HPDE6-E6E7 (cell line): ENCODE measurements at regions not wholly inside any gene's neighbourhood (a gene's known extent, or its start where the extent isn't known, plus 50 kb on each side); places are given as distances from the start of the nearest gene placed in this dataset.

Source experiments
- DNase-seq: peaks from one replicate; pipeline ENCODE4 v3.0.0; 2011; ENCODE audit warnings: missing footprints; ENCODE audit errors: extremely low spot score

DNA sequence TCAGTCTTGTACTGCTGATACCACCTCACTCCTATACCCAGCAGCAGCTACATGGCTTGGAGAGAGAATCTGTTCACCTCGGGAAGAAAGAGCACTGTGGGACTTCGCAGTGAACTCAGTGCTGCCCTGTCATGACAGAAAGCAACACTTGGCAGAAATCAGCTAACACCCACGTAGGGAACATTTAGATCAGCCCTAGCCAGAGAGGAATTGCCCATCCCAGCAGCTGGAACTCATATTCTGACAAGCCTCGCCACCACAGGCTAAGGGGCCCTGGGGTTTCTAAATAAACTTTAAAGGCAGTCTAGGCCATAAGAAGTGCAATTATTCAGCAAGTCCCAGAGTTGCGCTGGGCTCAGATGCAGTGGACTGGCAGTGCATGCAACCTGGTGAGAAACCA, 1266.8 kb downstream of the GRIK2 start:
- no peak for DNase-seq

DNA sequence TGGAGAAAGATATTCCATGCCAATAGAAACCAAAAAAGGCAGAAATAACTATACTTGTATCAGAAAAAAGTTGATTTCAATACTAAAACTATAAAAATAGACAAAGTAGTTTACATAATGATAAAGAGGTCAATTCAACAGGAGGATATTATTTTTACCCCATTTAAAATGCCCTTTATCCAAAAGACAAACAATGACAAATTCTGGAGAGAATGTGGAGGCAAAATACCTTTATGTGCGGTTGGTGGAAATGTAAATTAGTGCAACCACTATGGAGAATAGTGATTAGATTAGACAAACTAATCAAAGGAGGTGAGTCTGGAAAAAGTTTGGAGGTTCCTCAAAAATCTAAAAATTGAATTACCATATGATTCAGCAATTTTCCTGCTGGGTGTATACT, 1262.3 kb downstream of the GRIK2 start:
- DNase-seq = no peak

DNA sequence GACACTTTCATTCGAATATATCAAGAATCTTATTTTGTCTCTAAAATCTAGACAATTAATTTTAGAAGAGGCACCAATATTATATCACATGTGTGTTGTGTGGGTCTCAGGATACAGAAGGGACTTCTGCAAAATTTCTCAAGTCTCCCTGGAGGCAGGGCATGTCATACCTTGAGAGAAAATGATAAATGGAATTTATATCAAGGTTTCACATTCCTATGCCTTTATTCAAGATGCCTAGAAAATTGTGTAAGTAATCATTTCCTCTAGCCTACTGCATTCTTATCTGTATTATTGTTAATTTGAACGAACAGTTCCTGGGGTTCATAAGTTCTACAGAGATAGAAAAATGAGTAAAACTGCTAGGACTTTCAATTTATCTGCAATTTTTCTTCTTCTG, 1247.9 kb downstream of the GRIK2 start:
- no peak for DNase-seq

DNA sequence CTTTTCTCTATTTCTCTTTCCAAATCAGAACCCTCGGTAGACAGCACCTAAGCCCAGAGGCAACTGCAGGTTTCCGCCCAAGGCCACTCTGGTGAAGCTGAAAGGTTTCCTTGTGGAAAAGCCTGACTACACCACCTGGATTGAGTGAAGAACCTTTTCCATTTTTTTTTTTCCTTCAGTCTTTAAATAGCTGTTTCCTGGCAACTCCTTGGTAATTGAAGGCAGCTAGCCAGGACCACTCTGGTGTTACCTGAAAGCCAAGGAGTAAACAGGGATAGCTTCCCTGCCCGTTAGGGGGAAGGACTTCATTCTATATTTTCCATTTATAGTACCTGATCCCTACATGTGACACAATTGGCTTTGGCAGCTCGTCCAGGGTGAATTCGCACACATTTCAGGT, 1238.4 kb downstream of the GRIK2 start:
- DNase-seq = no peak

DNA sequence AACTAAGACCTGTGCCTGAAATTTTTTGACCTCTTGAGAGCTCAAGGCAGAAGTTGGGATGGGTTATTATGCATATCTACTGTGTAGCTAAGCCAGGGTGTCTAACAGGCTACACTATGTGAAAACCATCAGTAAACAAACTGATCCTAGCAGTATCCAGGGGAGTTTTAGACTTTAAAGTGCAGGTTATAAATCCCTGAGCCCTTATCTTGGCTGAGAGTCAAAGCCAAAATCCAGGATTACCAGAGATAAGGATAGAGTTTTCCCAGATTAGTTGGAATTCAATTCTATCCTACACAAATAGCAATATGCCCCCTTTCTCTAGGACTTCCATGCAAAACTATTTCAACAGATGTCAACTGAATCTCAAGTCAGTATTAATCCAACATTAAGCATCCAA, 1229.7 kb downstream of the GRIK2 start:
- DNase-seq = no peak

DNA sequence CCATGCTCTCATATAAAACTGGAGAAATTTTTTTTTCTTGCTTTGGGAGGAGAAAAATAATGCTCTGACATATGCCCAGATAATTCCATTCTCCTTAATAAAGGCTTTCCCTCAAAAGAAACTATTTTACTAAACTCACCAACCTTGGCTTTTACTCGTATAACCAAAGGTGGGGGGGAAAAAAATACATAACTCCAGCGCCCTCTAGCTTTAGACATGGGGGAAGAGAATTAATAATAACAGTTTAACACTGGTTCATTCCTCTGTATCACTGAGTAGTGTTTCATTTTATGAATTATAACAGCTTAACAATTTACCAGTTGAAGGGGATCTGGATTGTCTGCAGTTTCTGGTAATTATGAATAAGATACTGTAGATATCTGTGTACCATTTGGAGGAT, 1226.1 kb downstream of the GRIK2 start:
- peak; percentile 22 for DNase-seq

DNA sequence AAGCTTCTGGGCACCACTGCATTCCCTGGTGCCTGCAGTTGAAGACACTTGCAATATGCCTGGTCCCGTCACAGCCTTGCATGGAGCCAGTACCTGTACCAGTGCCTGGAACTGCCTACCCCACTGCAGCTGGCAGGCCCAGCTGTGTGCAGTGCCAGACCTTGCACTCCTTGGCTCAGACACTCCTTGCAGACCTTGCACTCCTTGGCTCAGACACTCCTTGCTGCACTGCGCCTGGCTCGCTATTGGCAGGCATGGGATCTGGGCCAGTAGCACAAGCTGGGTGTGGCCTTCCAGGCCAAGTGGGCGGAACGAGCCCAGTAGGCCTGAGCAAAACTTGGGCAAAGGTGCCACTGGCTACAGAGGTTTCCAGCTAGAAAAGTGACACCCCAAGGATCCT, 1189.1 kb downstream of the GRIK2 start:
- DNase-seq = no peak

DNA sequence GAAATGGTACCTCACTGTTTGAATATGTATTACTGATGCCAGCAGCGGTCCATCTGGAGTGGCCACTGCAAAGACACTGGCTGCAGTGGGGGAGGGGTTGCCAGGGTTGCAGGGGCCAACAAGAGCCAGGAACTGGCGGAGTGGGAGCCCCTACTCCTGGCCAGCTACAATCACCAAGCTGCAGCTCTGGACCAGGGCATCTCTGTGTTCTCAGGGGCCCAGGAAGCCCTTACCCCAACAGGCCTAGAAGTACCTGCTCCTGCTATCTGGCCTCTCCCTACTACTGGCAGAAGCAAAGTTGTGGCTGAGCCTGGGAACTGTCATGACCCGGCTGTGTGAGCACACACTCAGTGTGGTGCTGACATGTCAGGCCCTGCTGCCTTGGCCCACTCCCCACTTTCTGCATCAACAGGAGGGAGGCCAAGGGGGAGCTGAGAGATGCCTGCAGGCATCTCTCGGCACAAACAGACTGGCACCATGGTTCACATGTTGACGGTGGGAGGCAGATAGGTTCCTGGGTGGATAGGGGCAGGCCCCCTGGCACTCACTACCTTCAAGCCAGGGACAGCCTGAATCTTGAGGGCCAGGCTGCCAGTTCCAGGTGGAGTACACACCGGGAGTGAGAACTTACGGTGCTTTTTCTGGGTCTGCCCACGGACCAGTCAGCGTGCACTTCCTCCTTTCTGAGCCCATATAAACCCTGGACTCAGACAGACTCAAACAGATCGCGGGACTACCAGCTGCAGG, 1188.0 kb downstream of the GRIK2 start:
- DNase-seq = no peak

DNA sequence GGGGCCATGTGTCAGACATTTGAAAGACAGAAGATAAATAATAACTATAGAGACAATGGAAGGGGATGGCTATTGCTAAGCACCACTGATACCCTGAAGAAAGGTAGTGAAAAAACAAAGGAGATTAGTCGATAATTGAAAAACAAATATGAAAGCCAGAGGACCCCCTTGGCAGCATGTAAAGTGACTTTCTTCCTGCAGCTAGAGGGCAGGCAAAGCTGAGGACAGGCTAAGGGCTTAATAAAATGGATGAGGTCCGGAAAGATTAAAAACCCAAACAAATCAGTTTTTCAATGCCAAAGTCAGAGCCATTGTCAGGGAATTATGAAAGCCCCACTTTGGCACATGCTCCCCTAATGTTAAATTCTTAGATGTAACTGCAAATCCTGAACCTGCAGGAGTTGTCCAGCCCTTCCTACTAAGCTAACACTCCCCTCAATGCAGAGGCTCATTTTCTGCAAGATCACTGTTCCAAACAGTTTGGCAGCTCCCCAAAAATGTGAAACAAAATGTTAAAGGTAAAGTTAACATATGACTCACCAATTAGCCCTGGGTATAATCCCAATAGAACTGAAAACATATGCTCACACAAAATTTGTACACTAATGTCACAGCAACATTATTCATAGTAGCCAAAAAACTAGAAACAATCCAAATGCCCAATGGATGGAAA, 1177.9 kb downstream of the GRIK2 start:
- DNase-seq = no peak

DNA sequence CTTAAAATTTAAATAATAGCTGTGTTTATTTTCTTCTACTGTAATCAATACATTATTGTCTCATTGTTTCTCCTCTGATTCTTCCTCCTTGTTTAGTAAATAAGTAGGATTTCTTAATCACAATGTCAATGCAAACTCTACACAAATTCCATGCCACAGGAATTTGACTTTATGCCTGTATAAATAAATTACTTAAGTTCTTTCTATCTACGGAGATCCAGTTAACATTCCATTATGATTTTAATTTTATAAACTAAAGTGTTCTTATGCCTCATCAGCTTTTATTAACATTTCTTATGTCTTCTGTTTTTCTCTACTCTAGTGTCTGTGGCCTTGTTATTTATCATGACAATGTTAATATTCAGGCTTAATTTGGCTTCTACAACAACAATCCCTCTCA, 1169.2 kb downstream of the GRIK2 start:
- no peak for DNase-seq

DNA sequence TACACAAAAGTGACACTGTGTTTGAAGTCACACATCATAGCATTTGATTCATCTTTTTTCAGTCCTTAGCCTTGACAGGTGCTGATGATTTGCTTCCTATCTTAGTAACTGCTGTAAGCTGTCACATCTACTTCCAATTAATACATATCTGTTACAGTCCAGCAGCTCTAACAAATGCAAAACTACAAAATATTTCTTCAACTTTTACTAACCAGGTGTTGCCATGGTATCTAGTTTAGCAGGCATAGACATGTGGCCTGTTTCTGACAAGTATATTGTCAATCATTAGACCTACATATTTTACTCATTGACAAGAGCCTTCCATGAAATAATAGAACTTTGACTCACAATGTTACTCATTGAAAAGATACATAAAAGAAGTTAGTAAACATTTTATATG, 1159.7 kb downstream of the GRIK2 start:
- DNase-seq = no peak

DNA sequence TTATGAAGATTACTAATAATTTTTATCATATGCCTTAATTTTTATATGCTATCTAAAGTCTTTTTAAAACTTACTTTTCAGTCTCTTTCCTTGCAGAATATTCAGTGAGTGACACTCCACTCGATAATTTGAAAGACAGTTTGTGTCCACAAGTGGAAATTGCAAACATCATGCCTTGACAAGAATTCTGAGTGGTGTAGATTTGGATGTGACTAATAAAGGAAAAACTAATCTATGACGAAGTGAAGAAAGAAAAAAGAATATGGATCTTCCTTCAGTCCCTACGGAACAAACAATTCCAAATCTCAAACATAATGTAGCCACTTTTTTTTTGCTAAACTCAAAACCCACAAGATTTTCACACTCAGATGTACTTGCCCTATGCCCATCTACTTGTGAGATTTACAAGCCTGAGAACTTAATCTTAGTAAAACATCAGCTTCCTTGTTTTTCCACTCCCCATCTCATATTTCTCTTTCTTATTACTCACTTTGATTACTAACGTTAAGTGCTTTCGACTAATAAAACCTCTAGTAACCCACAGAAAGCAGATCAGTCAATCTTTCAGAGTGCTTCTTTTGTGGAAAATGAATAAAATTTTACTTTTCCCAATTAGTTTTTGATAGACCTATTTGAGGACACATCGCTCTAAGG, 1155.8 kb downstream of the GRIK2 start:
- peak; percentile 11 for DNase-seq

DNA sequence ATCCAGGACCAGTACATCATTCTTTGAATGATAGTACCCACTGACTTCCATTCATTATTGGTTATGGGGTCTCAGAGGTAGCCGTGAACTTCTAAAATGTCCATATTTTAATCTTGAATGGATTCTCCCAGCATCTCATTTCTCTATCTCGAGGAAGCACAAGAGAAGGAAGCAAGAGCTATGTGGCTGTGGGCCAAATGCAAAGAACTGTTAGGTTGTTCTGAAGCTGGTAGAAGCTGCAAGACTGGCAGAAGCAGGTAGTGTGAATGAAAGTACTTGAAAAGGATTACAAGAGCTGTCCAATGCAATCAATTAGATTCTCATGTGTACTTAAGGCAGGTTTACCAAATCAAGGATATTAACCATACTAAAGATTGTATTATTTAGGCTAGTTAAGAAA, 1131.8 kb downstream of the GRIK2 start:
- DNase-seq = no peak

DNA sequence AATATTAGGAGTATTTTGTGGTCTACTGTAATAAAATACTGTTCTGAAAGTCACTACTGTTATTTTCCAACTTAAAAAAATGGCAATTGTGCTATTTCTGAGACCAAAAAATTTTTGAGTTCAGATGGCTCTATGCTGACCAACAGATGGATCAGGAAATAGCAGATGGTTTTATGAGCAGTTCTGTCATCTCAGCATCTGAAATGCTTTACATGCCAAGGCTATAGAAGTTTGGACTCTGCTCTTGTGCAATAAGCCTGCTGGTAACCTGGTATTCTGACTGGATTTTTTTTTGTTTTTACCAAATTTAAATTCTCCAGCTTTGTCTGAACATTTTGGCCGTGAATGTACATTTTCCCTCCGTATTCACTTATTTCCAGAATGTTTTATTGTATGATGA, 1127.5 kb downstream of the GRIK2 start:
- DNase-seq = no peak

DNA sequence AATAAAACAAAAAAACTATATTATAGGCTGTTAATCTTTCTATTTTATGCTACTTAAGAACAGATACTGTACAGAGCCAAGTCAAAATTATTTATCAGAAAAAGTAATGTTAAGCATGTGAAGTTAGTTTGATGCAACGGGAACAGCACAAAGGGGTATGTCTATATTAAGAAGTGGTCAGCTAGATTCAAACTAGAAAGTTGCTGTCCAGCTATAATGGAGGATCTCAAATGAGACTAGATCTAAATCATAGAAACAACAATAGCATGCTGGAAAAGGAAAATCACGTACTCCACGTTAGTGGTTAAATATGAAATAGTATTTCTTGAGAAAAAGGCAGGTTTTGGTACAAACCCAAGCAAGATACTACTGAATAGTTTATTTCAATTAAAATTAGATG, 1124.0 kb downstream of the GRIK2 start:
- DNase-seq = no peak

DNA sequence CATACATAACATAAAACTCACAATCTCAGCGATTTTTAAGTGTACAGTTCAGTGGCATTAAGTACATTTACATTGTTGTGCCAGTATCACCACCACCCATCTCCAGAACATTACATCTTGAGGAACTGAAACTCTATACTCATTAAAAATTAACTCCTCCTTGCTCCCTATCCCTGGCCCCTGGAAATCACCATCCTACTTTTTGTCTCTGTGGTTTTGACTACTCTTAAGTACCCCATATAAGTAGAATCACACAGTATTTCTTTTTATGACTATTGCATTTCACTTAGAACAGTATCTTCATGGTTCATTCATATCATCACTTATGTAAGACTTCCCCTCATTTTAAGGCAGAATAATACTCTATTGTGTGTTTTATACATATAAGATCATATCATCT, 1108.1 kb downstream of the GRIK2 start:
- DNase-seq = no peak

DNA sequence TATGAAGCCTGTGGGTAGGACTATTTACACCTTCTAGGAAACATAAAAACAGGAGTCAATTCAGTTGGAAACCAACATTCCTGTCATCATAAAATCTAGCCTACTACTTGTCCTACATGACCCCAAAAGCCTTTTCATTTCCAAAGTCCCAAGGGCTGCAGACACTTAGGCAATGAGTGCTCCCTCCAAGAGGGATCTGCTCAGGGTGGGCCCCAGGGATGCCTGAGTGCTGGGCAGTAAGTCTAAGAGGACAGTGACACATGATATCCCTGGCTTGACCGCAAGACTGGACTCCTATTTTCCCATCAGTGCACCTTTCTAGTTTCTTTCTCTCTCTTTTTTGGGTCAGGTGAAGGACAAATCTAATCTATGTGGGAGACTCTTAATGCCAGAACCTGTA, 1101.3 kb downstream of the GRIK2 start:
- DNase-seq = no peak

DNA sequence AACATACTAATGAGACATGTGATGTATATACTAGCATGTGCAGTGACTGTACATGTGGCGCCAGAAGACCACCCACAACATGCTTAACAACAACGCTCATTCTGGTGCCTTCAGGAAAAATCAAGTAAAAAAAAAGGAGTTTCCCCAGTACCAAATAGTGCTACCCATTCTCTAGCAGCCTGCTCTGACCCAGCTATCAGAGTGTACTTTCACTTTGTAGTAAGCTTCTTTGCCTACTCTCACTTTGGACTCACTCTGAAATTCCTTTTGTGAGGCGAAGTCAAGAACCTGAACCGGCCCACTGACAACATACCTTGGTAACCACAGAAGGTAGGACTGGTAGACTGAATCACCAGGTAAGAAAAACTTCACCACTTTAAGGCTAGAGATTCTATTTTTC, 1100.0 kb downstream of the GRIK2 start:
- no peak for DNase-seq

DNA sequence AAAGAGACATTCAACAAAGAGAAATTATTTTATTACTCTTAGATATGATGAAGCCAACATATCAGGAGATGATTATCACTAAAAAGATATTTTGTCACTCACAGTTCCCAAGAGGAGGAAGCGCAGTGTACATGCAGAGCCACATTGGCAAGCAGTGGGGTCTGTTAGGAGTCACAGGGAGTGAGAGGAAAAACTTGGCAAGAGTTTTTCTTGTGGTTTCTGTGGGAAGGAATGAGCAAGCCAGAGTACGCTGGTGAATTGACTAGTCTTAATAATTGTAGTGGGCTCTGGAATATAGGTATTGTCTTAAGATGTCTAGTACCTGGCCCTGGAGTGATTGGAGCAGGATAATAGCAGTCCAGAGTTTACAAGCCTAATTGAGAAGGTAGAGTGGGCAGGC, 1095.2 kb downstream of the GRIK2 start:
- DNase-seq = peak; percentile 6

DNA sequence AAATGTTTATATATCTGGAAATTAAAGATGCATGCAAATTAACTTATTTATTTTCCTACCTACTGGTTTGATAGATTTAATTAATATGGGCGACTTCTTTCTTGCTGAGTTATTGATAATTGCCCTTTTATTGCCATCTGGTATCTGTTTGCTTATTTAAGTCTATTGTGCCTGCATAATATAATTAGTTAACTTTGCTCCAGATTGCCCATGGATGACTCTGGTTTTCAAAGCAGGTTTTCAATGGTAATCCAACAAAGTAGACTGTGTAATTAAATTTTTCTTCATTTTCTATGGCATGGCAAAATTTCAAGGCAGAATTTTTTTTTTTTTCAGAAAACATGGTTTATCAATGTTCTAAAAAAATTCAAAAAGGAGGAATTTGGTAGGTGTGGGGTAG, 1092.0 kb downstream of the GRIK2 start:
- no peak for DNase-seq

DNA sequence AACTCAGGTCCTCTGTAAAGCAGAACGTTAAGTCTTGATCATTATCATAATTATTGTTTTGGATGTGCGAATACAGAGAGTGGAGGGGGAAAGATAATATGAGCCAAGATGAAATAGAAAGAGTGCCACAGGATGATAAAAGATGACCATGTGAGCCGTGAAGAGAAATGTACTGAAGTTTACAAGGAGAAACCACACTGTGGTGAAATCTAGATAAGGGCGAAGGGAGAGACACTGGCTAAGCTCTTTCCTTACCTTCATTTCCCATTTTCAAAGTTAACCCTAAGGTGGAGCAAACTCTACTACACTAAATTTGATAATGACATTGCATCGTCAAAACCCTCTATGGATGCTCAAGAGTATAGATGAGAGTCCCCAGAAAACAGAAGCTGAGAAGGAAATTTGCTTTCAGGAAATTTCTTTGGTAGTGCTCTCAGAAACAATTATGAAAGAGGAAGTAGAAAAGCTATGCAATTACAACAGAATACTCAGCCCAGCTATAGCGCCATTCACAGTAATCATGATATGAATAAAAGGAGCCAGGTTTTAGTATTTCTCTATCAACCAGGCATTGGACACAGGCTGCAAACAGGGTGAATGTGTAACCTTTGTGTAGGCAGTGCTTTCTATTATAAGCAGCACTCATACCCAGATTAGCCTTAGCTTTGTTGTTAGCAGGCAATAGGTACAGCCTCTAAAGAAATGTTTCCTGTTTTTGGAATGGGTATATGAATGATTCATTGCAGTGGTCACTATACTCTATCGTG, 1080.7 kb downstream of the GRIK2 start:
- no peak for DNase-seq

DNA sequence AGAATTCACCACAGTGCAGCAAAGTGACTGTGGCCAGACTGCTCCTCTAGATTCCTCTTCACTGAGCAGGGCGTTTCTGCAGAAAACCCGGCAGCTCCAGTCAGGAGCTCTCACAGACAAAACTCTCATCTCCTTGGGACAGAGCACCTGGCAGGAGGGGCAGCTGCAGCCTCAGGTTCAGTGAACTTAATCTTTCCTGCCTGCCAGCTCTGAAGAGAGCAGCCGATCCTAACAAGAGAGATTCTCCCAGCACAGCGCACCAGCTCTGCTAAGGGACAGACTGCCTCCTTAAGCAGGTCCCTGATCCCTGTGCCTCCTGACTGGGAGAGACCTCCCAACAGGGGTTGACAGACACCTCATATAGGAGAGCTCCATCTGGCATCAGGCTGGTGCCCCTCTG, 1065.5 kb downstream of the GRIK2 start:
- DNase-seq = no peak
